K562 (cell line): ENCODE measurements at regions not wholly inside any gene's neighbourhood (a gene's known extent, or its start where the extent isn't known, plus 50 kb on each side); places are given as distances from the start of the nearest gene placed in this dataset.

Source experiments
- ATAC-seq: fragments of 200-7000 bp; cut with Tn5 transposase; 3 replicates; pipeline ENCODE4 v1.9.1; 2020; ENCODE audit warnings: moderate library complexity
- BruUV-seq: library from RNA; stranded (reverse); fragments of 400-500 nt; replicated peaks from 2 replicates; lab custom pipeline; 2021; lab: Mats Ljungman, UMichigan
- CTCF ChIA-PET: fragments of 300-600 bp; formaldehyde crosslinking; extraction: SDS; loops from one replicate; lab custom pipeline; 2021; ENCODE audit warnings: low intra/inter-chr PET ratio; lab: Yijun Ruan, JAX
- POLR2A ChIA-PET: fragments of 300-600, 350-650 bp; sonication (Branson Sonifier 250); formaldehyde crosslinking; extraction: SDS; loops from one replicate; lab custom pipeline; 2021; ENCODE audit warnings: antibody characterized with exemption, inconsistent platforms; lab: Yijun Ruan, JAX
- DNase-seq, 4 experiments: peaks; one replicate each; pipeline versions ENCODE4 v3.0.0 to v3.0.0-alpha.2; 2011 to 2018; ENCODE audit warnings: low spot score in 3 of 4, mixed read lengths in 3 of 4; ENCODE audit errors: extremely low read depth in 1 of 4
- FAIRE-seq: peaks from 2 replicates; lab custom pipeline; 2011; peaks lifted over from hg19 to GRCh38; lab: Jason Lieb, UNC
- H2AFZ ChIP-seq: 2 replicates; pipeline ENCODE4 v1.6.0; 2011; ENCODE audit warnings: low read depth, low read length, control low read depth, inconsistent platforms
- H3K27ac ChIP-seq: fragments of 200-600 bp; 3 replicates; pipeline ENCODE4 v1.8.0; 2011; ENCODE audit warnings: low read depth, mild to moderate bottlenecking, control low read depth, inconsistent platforms, low read length, moderate library complexity, mixed read lengths; ENCODE audit errors: extremely low read depth
- H3K27me3 ChIP-seq, 2 experiments: fragments of 300-600 bp in 1 of 2; 2 replicates in 1 of 2; 3 replicates in 1 of 2; pipeline versions ENCODE4 v1.6.0 to v1.8.0; 2011; ENCODE audit warnings: inconsistent platforms in 2 of 2, low read length in 2 of 2, mild to moderate bottlenecking in 1 of 2, mixed read lengths in 1 of 2, moderate library complexity in 1 of 2; ENCODE audit not compliant: control insufficient read depth in 2 of 2, insufficient read depth in 2 of 2
- H3K36me3 ChIP-seq: fragments of 300-600 bp; 3 replicates; pipeline ENCODE4 v1.8.0; 2011; ENCODE audit warnings: mild to moderate bottlenecking, low read length, inconsistent platforms; ENCODE audit not compliant: control insufficient read depth, insufficient read depth
- H3K4me1 ChIP-seq, 2 experiments: fragments of 200-600 bp in 1 of 2; replicated peaks in 1 of 2; 2 replicates in 1 of 2; 3 replicates in 1 of 2; pipeline versions ENCODE4 v1.5.1 to v1.8.0; 2011; ENCODE audit warnings: inconsistent platforms in 2 of 2, low read length in 2 of 2, mild to moderate bottlenecking in 1 of 2, mixed read lengths in 1 of 2, moderate library complexity in 1 of 2; ENCODE audit not compliant: control insufficient read depth in 2 of 2, insufficient read depth in 2 of 2
- H3K4me2 ChIP-seq: 2 replicates; pipeline ENCODE4 v1.6.1; 2011; ENCODE audit warnings: low read length, control low read depth, inconsistent platforms, mixed read lengths; ENCODE audit not compliant: insufficient read depth
- H3K4me3 ChIP-seq: fragments of 200-600 bp; sonication (generic), shearing (Covaris generic); 2 replicates; pipeline ENCODE4 v1.5.1; 2016; ENCODE audit warnings: control low read depth, inconsistent platforms
- H3K79me2 ChIP-seq: fragments of 200-600 bp; 3 replicates; pipeline ENCODE4 v1.8.0; 2011; ENCODE audit warnings: low read length, inconsistent platforms; ENCODE audit not compliant: control insufficient read depth, insufficient read depth
- H3K9ac ChIP-seq, 2 experiments: 2 replicates each; pipeline versions ENCODE4 v1.6.0 to v1.6.1; 2011; ENCODE audit warnings: low read depth in 2 of 2, low read length in 2 of 2, control low read depth in 1 of 2, inconsistent platforms in 1 of 2, mild to moderate bottlenecking in 1 of 2, mixed read lengths in 1 of 2; ENCODE audit not compliant: insufficient read depth in 1 of 2
- H3K9me1 ChIP-seq: one replicate; pipeline ENCODE4 v1.6.0; 2011; ENCODE audit warnings: inconsistent platforms, mild to moderate bottlenecking, low read length, moderate library complexity; ENCODE audit not compliant: control insufficient read depth, insufficient read depth
- H3K9me3 ChIP-seq: replicated peaks from 2 replicates; pipeline ENCODE4 v1.5.1; 2011; ENCODE audit warnings: low read depth, low read length, inconsistent platforms; ENCODE audit not compliant: control insufficient read depth, insufficient read depth
- H4K20me1 ChIP-seq: replicated peaks from 2 replicates; pipeline ENCODE4 v1.6.1; 2011; ENCODE audit warnings: low read length, inconsistent platforms, mixed read lengths; ENCODE audit not compliant: control insufficient read depth, insufficient read depth
- HDAC2 ChIP-seq: fragments of 450-650 bp; IDR thresholded peaks from 2 replicates; pipeline ENCODE4 v1.6.1; 2016; ENCODE audit warnings: mild to moderate bottlenecking
- WGBS: fragments of 100-300 bp; shearing (Covaris generic); methylation state at CpG from one replicate; pipeline ENCODE4 v1.1.6; 2016; ENCODE audit warnings: low coverage, mixed read lengths; ENCODE audit not compliant: insufficient coverage; ENCODE audit errors: missing lambda C conversion rate; 5-methylcytosine and 5-hydroxymethylcytosine counted together
- in situ Hi-C: fragments of 300-500 bp; cut with MboI; formaldehyde crosslinking; loops from 4 replicates; pipeline ENCODE4 v1.15.0; 2018; ENCODE audit warnings: inconsistent platforms, mixed read lengths
- intact Hi-C: fragments of 100-400 bp; cut with micrococcal nuclease; formaldehyde crosslinking; loops from 2 replicates; pipeline ENCODE4 v1.14.2; 2022
- TF ChIP-seq, protein P1 (sequence below): sonication (generic); formaldehyde crosslinking; IDR thresholded peaks from 2 replicates; pipeline ENCODE4 v1.5.0; 2020; ENCODE audit warnings: missing genetic modification reagents
- TF ChIP-seq, protein P2 (sequence below), 2 experiments: fragments of 450-650 bp; IDR thresholded peaks; 2 replicates each; pipeline ENCODE4 v1.6.1; 2016; ENCODE audit warnings: mild to moderate bottlenecking in 2 of 2, borderline replicate concordance in 1 of 2, low read depth in 1 of 2, moderate library complexity in 1 of 2
- TF ChIP-seq, protein P3 (sequence below), 3 experiments: IDR thresholded peaks in 2 of 3; conservative IDR thresholded peaks in 1 of 3; 2 replicates each; pipeline ENCODE4 v1.5.1; 2011 to 2012; ENCODE audit warnings: low read length in 3 of 3, mild to moderate bottlenecking in 3 of 3, control low read depth in 2 of 3, improper control_type of control experiment in 1 of 3, inconsistent platforms in 1 of 3, low read depth in 1 of 3, mixed read lengths in 1 of 3, moderate library complexity in 1 of 3; ENCODE audit not compliant: insufficient read depth in 2 of 3

DNA sequence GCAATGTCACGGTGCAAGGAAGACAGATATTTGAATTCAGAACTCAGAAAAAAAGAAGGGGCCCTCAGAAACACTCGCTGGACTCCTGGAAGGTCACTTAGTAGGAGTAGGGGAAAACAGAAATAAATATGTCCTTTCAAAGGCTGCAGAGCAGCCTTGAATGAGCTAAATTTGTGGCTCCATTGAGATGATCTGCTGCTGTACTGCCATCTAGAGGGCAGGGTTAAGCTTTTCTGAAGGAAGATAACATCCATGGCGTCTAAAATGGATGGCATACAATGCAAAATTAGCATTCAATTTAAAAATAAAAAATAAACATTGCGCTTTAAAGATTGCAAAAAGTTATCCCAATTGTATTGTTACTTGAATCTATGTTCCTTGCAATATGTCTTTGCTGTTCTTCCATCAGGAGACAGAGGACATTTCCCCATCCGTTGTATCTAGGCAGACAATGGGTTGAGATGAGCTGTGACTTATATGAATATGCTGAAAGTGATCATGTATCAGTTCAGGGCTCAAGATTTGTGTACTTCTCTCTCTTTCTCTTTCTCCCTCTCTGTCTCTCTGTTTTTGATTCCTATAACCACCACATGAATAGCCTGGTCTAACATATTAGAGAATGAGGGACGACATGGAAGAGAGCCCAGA lies 642.2 kb downstream of the SH2D4B start:
- DNase-seq = peak in 1 of 4 experiments; percentile 10
- Histone ChIP-seq H3K4me3 (no peak overlapping the region), H3K9me3 (peaks cover 4% of the 10 kb centered on the region), H3K79me2 (no peaks in the 10 kb centered on the region), H3K36me3 (no peaks in the 10 kb centered on the region), H2AFZ (no peak overlapping the region), H3K9ac (no peak overlapping the region), H3K9me1 (no peaks in the 10 kb centered on the region), H3K4me2 (no peak overlapping the region), H3K27me3 (no peaks in the 10 kb centered on the region), H3K27ac (no peak overlapping the region), H3K4me1 (no peaks in the 10 kb centered on the region), H4K20me1 (no peaks in the 10 kb centered on the region)
- ChIA-PET CTCF (no interaction called here), POLR2A (no interaction called here)
- no peak for FAIRE-seq
- BruUV-seq = no TSS peak
- WGBS = 2% methylated on average over 6 of the region's 6 CpGs
- intact Hi-C loops = no loop called here
- in situ Hi-C loops = no loop called here
- no peak for ATAC-seq
- TF ChIP-seq HDAC2 = no peak
- TF ChIP-seq, protein P1, sequence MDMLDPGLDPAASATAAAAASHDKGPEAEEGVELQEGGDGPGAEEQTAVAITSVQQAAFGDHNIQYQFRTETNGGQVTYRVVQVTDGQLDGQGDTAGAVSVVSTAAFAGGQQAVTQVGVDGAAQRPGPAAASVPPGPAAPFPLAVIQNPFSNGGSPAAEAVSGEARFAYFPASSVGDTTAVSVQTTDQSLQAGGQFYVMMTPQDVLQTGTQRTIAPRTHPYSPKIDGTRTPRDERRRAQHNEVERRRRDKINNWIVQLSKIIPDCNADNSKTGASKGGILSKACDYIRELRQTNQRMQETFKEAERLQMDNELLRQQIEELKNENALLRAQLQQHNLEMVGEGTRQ (CRISPR knock-in tag) = no peak
- TF ChIP-seq, protein P2, sequence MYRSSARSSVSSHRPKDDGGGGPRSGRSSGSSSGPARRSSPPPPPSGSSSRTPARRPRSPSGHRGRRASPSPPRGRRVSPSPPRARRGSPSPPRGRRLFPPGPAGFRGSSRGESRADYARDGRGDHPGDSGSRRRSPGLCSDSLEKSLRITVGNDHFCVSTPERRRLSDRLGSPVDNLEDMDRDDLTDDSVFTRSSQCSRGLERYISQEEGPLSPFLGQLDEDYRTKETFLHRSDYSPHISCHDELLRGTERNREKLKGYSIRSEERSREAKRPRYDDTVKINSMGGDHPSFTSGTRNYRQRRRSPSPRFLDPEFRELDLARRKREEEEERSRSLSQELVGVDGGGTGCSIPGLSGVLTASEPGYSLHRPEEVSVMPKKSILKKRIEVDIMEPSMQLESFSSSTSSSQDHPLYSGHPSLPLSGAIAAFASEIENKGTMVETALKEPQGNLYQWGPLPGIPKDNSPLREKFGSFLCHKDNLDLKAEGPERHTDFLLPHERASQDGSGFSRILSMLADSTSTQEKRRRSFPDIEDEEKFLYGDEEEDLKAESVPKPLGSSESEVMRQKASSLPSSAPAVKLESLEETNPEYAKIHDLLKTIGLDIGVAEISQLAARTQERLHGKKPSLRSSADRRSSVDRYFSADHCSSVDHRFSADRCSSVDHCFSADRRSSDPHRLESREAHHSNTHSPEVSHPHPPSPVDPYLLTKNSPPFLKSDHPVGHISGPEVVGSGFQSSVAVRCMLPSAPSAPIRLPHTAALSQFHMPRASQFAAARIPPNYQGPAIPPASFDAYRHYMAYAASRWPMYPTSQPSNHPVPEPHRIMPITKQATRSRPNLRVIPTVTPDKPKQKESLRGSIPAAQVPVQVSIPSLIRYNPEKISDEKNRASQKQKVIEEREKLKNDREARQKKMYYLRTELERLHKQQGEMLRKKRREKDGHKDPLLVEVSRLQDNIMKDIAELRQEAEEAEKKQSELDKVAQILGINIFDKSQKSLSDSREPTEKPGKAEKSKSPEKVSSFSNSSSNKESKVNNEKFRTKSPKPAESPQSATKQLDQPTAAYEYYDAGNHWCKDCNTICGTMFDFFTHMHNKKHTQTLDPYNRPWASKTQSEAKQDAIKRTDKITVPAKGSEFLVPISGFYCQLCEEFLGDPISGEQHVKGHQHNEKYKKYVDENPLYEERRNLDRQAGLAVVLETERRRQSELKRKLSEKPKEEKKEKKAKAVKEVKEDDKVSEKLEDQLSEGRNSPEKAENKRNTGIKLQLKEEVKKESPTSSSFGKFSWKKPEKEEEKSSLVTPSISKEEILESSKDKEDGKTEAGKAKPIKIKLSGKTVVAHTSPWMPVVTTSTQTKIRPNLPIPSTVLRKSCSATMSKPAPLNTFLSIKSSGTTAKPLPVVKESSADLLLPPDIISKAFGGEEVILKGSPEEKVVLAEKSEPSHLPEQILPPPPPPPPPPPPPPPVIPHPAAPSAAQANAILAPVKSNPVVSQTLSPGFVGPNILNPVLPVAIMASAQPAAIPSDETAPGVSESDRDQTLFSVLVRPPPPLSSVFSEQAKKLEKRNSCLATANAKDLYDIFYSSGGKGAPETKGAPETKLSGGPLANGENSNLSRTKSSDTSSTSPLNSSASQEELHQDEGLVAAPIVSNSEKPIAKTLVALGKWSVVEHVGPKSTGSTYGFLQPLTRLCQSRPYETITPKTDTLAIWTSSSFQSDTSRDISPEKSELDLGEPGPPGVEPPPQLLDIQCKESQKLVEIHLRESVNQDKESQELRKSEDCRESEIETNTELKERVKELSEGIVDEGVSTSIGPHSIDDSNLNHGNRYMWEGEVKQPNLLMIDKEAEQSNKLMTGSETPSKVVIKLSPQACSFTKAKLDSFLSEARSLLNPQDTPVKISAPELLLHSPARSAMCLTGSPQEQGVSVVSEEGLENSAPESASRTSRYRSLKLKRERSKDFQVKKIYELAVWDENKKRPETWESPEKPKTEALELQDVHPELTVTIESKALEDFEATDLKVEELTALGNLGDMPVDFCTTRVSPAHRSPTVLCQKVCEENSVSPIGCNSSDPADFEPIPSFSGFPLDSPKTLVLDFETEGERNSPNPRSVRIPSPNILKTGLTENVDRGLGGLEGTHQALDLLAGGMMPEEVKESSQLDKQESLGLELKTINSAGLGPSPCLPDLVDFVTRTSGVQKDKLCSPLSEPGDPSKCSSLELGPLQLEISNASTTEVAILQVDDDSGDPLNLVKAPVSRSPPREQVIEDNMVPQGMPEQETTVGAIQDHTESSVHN (IDR thresholded peaks at IDR 0.05; ENCODE audit: borderline replicate concordance in 1 of 2, low read depth in 1 of 2) = no peak
- TF ChIP-seq, protein P3, sequence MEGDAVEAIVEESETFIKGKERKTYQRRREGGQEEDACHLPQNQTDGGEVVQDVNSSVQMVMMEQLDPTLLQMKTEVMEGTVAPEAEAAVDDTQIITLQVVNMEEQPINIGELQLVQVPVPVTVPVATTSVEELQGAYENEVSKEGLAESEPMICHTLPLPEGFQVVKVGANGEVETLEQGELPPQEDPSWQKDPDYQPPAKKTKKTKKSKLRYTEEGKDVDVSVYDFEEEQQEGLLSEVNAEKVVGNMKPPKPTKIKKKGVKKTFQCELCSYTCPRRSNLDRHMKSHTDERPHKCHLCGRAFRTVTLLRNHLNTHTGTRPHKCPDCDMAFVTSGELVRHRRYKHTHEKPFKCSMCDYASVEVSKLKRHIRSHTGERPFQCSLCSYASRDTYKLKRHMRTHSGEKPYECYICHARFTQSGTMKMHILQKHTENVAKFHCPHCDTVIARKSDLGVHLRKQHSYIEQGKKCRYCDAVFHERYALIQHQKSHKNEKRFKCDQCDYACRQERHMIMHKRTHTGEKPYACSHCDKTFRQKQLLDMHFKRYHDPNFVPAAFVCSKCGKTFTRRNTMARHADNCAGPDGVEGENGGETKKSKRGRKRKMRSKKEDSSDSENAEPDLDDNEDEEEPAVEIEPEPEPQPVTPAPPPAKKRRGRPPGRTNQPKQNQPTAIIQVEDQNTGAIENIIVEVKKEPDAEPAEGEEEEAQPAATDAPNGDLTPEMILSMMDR (IDR thresholded peaks at IDR 0.05 in 2 of 3, conservative IDR thresholded peaks at IDR 0.05 in 1 of 3; ENCODE audit: insufficient read depth in 2 of 3, low read depth in 1 of 3, low read length in 3 of 3) = peak in 1 of 3 experiments; percentile 25; a peak in 2 of 6 replicates
